ENCODE measurements at regions not wholly inside any gene's neighbourhood (a gene's known extent, or its start where the extent isn't known, plus 50 kb on each side); places are given as distances from the start of the nearest gene placed in this dataset.

DNA sequence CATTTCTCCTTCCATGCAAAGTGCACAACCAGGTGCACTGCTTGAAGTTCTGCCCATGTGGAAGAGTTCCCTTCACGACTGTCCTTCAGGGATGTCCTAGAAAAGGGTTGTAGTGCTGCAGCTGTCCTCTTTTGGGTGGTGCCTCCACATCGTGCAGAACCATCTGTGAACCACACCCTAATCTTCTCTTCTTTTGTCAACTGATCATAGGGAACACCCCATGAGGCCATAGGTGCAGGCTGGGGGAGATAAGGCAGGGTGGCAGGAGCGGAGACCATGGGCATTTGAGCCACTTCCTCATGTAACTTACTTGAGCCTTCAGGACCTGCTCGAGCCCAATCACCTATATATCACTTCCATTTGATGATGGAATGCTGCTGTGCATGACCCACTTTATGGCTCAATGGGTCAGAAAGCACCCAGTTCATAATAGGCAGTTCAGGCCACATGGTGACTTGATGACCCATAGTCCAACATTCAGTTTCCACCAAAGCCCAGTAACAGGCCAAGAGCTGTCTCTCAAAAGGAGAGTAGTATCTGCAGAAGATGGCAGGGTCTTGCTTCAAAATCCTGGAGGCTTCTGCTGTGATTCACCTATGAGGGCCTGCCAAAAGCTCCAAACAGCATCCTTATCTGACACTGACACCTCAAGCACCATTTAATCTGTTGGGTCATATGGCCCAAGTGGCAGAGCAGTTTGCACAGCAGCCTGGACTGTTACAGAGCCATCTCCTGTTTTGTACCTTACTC lies 84.7 kb upstream of the CYRIA start:
- TF ChIP-seq POLR2A (IDR thresholded peaks at IDR 0.05) = no peak
- no peak for TF ChIP-seq POLR2AphosphoS5 (IDR thresholded peaks at IDR 0.05)

Measured in prostate gland (tissue), 1 donor.